HG02759 (cell line): ENCODE measurements at regions not wholly inside any gene's neighbourhood (a gene's known extent, or its start where the extent isn't known, plus 50 kb on each side); places are given as distances from the start of the nearest gene placed in this dataset.
"Not testable (repeated sequence)": the region's sequence is repeated elsewhere in the genome, so short reads cannot be mapped to it uniquely, and the experiment has no call there.

Experiments used
- ATAC-seq: cut with Tn5 transposase; IDR thresholded peaks from one replicate; pipeline ENCODE4 v1.9.1; 2021; ENCODE audit warnings: mild to moderate bottlenecking, moderate library complexity; ENCODE audit not compliant: unreplicated experiment

- not testable (repeated sequence) for ATAC-seq
Measured at GRCh38 chr15:31647337-31647826, 320.7 kb downstream of the KLF13 start.

DNA sequence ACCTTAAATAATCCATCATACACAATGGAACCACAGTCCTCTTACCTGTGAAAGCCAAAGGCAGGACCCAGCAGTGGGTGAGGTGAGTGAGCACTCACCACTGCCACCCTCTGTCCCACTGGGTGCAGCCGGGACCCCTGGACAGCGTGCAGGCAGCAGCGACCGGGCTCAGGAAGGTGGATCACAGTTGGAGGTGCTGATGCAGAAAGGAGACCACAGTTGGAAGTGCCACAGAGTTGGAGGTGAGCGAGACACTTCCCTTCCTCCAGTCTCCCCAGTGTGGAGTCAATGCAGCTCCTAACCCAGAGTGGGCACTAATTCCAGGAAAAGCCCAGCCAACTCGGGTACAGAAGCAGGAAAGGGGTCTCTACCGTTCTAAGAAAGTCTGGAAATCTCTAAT is 323.0 kb downstream of the KLF13 start:
- not testable (repeated sequence) for ATAC-seq

DNA sequence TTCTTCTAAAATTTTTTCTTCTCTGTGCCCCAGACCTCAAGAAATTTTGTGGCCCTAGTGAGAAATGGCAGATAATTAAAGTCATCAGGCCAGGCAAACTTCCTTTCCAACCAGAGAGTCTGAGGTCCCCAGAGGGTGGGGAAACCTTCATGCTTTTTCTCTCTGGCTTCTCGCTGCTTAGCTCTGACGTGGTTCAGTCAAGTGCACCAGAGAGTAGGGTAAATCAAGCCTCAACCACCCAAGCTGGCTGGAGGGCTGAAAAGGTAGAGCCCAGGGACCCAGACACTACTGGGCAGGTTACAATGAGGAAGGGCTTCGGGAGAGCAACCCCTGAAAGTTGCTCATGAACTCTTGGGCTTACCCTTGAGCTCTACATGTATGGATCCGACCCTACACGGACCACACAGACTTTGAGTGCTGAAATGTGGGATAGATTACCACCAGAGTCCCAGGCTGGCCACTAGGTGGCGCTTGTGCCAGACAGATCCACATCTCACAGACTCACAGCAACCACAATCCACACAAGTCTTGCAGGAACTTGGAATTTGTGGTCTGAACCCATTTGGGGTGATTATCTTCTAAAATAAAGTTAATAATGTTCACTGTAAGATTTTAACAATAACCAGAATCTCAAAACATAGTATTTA is 323.5 kb downstream of the KLF13 start:
- not testable (repeated sequence) for ATAC-seq

DNA sequence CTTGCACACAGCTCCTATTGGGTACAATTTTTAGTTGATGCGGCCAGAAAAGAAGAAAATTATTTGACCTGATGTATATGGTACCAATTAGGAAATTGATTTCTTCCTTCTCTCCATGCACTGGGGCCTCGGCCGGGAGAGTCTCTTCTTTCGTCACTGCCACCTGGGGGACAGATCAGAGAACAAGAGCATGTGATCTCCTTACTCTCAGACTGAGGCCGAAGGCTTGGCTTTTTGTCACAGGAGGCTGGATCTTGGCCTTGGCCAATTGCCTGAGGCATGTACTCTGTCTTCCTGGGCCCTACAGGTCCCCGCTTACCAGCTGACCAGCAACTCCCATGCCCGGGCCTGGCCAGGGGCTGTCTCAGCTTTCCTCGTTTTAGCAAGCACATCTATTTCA is 330.3 kb downstream of the KLF13 start:
- ATAC-seq, result not testable (repeated sequence)

GRCh38 chr15:31660816-31661215 is 334.2 kb downstream of the KLF13 start:
- ATAC-seq, result no peak

DNA sequence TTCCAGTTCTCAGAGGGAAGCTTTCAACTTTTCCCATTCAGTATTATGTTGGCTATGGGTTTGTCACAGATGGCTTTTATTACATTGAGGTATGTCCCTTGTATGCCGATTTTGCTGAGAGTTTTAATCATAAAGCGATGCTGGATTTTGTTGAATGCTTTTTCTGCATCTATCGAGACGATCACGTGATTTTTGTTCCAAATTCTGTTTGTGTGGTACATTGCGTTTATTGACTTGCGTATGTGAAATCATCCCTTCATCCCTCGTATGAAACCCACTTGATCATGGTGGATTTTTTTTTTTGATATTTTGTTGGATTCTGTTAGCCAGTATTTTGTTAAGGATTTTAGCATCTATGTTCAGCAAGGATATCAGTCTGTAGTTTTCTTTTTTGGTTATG is 339.1 kb downstream of the KLF13 start:
- ATAC-seq, result not testable (repeated sequence)

DNA sequence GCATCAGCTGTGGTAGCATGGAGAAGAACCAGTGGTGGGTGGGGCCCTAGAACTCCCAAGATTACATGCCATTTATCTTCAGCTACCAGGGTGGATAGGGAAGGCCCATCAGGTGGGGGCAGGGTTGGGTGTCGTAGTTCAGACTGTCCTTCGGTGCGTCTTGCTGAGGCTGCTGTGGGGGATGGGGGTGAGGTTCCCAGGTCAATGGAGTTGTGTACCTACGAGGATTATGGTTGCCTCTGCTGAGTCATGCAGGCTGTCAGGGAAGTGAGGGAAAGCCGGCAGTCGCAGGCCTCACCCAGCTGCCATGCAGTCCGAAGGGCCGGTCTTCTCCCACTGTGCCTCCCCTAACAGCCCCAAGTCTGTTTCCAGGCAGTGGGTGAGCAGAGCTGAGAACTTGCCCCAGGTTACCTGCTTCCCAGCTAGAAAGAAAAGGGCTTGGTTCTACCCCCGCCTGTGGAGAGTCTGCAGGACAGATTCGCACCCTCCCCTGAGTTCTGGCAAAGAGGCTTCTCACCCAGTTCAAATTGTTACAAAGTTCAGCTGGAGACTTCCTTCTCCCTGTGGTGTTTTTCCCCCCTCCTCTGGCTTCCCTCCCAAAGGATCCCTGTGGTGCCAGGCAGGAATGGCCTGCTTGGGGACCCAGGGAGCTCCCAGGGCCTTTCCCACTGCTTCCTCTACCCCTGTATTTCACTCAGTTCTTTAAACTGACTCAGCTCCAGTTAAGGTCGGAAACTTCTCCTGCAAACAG is 342.7 kb downstream of the KLF13 start:
- not testable (repeated sequence) for ATAC-seq

DNA sequence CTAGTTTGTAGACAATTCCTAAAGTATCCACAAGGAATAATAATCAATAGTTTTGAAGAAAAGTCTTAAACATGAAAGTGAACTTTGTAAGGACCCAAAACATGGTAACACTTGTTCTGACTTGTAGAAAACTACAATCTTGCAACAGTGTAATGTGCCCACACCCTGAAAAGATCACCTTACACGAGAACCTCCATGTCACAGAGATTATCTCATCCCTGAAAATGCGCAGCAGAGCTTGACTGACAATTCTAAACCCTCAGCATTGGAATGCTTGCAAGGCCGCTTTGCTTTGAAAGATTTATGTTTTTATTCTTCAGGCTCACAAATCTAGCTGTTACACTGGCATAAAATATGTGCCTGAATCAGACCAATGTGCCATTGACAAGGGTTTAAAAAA is 346.6 kb downstream of the KLF13 start:
- ATAC-seq, result not testable (repeated sequence)

DNA sequence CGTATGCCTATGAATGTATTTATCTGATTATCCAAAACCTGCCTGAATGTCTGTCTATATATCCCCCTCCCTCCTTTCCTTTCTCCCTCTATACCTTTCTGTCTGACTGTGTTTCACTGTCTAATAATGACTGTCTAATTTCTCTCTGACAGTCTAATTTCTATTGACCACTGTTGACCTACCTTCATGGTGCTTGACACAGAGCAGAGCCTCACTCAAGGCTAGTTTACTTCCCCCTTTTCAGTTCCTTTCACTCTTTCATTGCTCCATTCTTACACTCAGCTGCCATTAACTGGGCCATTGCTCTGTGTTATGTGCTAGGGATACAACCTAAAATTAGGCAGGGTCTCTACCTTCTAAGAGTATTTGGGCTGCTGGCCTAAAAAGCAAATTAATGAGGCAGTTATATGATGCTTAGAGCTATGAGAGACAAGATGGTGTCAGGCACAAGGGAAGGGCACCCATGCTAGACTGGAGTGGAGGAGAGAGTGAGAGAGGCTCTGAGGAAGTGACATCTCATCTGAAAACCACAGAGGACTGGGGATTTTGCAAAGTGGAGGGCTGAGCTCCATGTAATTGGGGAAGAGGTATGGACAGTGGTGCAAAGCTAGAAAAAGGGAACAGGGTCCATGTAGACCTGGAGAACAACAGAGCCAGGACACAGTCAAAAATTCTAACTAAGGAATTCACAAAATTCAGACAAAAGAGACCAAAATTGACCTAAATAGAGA is 348.6 kb upstream of the CHRNA7 start:
- not testable (repeated sequence) for ATAC-seq

DNA sequence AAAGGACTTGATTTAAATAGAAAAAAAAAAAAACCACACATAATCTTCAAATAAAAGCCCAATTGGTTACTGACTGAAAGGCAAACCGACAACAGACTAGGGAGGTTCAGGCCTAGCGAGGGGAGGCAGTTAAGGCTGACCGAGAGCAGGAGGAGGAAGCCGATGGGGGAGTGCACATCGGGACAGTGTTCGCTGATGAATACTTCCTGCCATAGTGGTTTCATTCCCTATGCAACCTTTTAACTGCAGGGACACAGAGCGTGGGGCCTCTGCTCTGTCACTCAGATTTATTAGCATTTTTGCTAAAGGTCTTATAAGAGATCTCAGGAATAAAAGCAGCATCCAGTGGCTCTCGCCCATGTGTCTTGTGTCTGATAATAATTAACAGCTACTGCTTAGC is 343.2 kb upstream of the CHRNA7 start:
- ATAC-seq, result not testable (repeated sequence)

DNA sequence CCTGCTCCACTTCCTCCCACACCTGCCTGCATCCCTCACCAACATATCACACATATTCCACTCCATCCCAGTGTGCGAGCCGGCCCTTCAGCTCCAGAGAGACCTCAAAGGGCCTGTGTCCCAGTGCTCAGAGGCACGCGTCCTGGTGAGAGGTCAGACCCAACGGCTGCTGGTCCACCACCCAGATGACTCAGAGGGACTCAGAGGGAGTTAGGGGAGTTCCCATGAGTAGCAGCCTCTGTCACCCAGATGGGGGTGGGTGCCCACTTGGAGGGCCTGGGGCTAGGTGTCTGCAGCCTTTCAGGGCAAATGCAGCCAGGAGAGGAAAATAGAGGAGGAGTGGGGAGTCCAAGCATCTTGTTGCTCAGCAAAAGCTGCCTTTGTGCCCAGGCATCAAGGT is 333.8 kb upstream of the CHRNA7 start:
- not testable (repeated sequence) for ATAC-seq

GRCh38 chr15:31705076-31705678 is 325.1 kb upstream of the CHRNA7 start:
- not testable (repeated sequence) for ATAC-seq

- peak; percentile 57 for ATAC-seq
Measured at GRCh38 chr15:31707944-31708702, 322.2 kb upstream of the CHRNA7 start.

GRCh38 chr15:31708703-31709327 is 321.5 kb upstream of the CHRNA7 start:
- ATAC-seq, result peak; percentile 87

DNA sequence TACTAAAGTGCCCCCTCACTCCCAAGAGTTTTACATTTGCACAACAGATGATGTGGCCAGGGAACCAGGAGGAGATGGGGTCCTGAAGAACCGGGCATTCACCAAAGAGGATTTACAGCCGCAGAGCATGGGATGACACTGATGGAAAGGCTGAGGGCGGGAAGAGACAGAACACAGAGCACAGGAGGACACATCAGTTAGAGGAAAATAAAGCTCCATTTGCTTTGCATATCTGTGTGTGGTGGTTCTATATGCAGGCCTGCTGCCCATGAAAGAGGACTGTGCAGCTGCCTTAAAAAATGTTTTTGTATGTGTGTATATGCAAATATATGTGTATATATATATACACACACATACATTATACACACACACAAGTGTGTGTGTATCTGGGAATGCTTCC is 320.8 kb upstream of the CHRNA7 start:
- not testable (repeated sequence) for ATAC-seq

DNA sequence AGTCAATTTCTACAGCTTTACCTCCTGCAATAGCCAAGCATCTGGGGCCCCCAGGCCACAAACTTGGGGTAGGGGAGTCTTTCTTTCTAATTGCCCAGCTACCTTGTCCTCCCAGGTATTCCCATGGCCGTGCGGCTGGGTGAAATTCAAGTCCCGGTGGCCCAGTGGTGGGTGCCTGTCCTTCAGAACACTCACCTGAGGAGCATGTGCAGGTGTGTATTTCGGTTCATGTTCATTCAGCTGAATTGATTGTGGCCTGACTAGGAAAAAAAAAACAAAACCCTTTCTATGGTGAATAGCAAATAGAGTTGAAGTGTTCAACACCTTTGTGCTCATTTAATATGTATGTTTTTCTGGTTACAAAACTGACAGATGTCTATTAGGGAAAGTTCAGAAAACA is 319.5 kb upstream of the CHRNA7 start:
- not testable (repeated sequence) for ATAC-seq

DNA sequence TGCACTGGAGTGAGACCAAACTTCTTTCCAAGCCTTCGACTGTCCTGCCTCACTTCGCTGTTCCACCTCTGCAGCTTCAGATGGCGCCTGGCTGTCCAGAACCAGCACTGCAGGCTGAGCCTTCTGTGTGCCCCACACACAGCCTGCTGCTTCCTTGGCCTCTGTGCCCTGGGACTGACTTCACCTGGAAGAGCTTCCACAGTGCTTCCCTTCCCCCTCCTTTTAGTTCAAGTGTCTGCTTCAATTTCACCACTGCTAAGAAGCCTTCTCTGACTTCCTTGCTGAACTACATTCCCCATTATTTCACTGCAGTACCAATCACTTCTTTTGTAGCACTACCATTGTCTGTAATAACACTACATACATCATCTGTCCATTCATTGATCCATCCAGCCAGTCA is 315.1 kb upstream of the CHRNA7 start:
- not testable (repeated sequence) for ATAC-seq

DNA sequence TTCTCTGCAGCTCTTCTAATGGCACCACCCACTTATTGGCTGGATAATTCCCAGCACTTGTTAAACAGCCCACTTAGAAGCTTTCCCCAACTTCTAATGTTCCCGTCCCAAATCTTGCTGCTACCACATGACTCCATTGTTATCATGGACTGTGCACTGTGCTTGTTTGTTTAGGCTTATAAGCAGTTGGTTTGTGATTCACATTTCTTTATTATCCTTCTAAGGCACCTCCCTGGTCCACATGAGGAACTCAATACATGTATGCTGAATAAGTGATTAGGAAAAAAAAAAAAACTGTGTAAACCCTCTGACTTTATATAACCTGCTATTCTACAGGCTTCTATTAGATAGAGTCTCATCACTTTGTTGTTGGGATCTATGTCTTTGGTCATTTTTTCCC is 311.7 kb upstream of the CHRNA7 start:
- not testable (repeated sequence) for ATAC-seq

DNA sequence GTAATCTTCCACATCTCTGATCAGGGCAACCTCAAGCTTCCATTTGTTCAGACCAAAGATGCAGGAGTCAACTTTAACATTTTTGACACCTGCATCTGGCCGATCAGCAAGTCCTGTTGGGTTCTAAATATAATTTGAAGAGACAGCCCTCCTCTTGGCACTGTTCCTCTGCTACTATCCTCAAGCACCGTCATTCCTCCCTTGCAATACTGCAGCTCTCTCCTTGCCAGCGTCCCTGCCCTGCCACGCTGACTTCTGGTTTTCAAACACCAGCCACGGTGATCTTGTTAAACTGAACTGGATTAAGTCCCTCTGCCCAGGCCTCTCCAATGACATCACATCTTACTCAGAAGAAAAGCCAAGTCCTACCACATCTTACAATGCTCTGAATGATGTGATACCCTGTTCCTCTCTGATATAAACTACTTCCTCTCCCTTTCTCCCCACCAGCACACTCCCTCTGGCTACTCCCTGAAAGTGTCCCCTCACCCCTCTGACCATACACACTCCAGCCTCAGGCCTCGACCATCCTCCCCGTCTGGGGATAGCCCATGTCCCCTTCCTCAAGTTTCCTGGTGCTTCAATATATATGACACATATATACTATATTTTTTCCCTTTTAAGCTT is 310.8 kb upstream of the CHRNA7 start:
- not testable (repeated sequence) for ATAC-seq
